ENCODE measurements at regions not wholly inside any gene's neighbourhood (a gene's known extent, or its start where the extent isn't known, plus 50 kb on each side); places are given as distances from the start of the nearest gene placed in this dataset.

DNA sequence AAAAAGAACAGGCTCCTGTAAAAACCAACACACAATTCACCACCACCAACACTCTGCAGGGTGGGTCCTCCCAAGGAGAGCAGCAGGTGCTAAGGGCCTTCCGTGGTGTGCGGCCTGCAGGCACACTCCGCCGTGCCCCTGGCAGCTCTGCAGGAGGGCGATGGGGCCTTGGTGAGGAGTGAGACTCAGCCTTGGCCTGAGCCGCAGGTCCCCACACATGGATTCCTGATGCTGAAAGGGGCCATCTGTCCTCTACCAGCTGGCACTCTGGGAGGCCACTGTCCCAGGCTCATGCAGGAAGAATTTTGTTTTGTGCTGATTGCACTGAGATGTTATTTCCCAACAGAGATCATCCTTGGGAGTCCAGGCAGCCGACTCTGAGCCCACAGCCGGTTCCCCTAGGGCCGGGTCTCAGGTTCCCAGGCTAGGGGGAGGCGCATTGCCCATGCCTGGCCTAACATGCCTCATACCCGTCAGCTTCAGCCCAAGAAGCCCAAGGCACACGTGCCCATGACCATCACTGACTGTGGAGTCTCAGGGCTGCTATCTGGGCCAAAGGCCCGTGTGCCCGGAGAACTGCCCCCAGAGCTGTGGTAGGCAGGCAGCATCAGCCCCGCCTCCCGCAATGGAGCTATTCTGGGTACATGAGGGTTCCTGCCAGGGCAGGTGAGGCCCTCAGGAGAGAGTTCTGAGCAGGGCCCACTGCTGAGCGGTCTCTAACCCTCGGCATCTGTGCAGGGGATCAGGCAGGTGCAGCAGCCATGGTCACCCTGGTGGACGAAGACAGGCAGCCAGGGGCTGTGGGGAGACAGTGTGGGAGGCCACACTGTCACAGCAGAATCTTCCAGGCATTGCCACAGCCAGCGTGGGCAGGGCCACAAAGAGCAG lies 97.9 kb upstream of the ZNF469 start:
- DNase-seq (ENCODE audit: low read depth, low spot score), result no peak

DNA sequence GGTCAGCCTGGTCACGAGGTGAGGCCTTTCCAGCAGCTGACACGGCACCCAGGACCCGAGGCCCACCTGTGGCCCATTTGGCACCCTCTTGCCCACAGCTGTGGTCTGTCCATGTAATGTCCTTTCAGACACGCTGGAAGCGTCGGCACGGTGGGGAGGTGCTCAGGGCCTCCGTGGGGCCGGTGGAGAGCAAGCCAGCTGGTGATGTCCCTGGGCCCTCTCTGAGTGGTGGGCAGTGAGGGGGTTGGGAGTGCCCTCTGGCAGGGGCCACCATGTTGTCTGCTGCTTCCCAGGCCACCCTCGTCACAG lies 97.3 kb upstream of the ZNF469 start:
- DNase-seq (ENCODE audit: low read depth, low spot score), result no peak

DNA sequence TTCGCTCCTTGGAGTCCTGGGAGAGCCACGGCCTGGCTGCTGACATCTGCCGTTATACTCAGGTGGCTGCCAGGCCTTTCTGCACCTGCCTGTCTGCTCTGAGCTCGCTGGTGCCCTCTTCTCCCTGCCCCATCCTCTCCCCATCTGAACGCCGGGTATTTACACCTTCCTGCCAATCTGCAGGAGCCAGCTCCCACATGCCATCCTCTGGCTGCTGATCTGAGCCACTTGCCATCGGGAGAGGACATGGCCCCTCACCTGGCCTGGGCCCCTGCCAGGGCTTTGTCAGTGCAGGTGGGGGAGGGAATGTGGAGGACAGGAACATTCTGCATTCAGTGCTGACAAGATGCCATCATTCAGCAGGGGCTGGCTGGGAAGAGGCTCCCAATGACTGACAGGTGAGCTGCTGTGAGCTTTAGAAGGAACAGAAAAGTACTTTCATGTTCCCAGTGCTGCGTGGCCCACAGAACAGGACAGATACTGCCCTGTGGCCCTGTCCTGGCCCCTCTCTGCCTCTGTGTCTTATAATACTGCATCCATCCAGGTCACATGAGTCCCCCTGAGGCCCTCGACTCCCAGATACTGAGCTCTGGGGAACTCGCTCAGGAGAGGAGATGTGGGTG lies 96.3 kb upstream of the ZNF469 start:
- DNase-seq (ENCODE audit: low read depth, low spot score), result no peak

DNA sequence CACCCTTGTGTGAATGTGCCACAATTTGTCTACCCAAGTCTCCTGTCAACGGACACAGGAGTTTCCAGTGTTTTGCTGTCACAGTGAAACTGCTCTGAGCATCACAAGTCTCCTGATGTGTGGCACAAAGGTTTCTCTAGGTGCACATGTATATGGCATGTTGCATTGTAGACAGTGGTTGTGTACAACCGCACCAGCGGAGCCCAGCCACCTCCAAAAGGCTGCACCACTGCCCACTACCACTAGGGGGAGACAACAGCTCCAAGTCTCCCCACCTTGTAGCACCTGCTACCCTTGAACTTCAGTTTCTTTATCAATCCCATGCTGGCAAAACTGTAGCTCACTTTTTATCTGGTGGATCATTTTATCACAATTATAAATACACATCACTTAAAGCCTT lies 95.5 kb upstream of the ZNF469 start:
- no peak for DNase-seq (ENCODE audit: low read depth, low spot score)

DNA sequence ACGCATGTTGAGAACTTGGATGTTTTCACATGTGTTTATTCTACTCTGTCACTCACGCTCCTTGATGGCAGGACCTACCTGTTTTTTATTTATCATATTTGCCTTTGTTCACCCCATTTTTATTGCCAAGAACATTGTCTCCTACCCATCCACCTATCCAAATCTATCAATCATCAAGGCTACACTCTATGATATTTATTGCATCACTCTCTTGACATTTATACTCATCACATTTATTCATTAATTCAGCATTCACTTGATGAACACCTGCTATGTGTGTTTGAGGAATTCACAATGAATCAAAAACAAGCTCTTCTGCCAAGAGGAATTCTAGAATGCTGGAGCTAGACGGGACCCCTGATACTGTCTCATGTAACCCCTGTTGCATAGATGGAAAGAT lies 94.5 kb upstream of the ZNF469 start:
- no peak for DNase-seq (ENCODE audit: low read depth, low spot score)

DNA sequence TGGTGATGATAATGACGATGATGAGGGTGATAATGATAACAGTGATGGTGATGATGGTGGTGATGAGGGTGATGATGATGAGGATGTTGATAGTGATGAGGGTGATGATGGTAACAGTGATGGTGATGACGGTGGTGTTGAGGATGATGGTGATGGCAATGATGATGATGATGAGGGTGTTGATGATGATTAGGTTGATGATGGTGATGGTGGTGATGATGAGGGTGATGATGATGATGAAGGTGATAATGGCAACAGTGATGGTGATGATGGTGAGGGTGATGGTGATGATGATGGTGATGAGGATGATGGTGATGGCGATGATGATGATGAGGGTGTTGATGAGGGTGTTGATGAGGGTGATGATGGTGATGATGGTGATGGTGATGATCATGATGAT lies 93.8 kb upstream of the ZNF469 start:
- DNase-seq (ENCODE audit: low read depth, low spot score), result no peak

DNA sequence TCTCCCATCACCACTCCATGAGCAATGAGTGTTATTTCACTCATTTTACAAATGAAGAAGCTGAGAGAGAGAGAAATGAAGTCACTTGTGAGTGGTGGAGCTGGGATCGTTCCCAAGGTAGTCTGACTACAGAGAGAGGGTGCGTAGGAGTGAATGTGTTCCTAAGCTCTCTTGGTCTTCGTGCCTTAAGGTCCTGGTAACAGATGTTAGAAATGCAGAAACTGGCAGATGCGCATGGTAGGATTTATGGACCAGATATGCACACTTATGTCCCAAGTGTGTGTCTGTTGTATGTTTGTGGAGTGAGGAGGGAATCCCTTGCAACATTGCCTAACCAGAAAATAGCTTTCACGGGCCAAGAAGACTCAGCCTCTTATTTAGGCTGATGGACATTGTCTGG lies 93.2 kb upstream of the ZNF469 start:
- DNase-seq (ENCODE audit: low read depth, low spot score), result no peak

DNA sequence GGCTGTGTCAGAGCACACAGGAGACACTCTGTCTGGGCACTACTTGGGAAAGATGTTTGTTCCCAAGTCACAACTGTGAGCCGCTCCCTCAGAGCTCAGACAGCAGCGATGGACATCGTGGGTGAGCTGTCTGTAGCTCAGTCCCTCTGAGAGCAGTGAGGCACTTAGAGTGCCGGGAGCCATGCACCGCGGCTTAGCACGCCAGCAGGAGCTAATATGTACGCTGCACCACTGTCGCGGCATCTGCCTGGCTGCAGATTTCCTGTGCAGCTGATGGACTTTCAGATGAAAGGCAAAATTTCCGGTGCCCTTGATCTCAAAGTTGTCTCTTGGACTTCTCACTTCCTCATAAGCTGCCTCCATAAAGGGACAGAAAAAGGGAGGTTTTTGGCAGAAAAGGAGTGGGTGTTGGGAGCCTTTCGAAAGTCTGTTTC lies 92.8 kb upstream of the ZNF469 start:
- DNase-seq (ENCODE audit: low read depth, low spot score), result no peak

DNA sequence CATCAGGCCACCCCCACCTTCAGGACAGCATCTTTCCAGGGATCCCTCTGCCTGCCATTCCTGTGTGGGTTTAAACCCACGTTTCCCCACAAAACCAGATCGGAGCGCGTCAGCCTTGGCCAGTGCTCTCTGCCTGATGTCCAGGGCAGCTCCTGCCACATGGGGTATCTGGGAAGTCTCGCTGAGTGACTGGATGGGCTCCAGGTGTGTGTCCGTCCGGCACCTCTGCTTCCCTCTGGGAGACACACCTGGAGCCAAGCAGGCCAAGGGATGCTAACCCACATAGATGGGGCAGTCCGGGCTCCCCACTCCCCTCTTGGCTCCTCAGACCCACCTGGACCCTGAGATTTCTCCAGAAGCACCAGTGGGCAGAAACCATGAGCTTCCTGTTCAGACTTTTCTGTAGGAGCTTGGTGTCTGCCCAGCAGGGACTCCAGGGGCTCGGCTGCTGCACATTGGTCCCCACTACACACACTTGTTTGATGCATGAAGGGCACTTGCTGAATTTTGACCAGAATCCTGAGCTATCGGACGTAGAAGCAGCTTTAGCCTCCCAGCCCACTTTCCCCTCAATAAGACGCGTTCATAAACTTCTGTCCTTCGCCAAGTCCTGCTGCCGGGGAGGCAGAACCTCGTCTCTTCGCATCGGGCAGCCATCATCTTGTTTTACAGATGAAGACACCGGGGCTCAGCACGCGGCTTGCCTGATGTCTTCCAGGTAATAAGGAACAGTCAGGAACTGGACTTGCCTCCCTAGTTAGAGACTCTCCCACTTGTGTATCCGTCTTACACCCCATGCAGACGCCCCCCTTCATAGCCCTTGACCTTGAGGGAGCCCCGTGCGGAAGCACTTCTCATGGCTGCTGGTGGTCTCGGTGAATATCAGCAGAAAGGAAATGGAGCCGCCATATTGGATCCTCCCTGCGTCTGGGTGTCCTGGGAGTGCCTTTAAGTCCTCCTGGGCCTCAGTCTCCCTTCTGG lies 91.6 kb upstream of the ZNF469 start:
- DNase-seq (ENCODE audit: low read depth, low spot score), result no peak

DNA sequence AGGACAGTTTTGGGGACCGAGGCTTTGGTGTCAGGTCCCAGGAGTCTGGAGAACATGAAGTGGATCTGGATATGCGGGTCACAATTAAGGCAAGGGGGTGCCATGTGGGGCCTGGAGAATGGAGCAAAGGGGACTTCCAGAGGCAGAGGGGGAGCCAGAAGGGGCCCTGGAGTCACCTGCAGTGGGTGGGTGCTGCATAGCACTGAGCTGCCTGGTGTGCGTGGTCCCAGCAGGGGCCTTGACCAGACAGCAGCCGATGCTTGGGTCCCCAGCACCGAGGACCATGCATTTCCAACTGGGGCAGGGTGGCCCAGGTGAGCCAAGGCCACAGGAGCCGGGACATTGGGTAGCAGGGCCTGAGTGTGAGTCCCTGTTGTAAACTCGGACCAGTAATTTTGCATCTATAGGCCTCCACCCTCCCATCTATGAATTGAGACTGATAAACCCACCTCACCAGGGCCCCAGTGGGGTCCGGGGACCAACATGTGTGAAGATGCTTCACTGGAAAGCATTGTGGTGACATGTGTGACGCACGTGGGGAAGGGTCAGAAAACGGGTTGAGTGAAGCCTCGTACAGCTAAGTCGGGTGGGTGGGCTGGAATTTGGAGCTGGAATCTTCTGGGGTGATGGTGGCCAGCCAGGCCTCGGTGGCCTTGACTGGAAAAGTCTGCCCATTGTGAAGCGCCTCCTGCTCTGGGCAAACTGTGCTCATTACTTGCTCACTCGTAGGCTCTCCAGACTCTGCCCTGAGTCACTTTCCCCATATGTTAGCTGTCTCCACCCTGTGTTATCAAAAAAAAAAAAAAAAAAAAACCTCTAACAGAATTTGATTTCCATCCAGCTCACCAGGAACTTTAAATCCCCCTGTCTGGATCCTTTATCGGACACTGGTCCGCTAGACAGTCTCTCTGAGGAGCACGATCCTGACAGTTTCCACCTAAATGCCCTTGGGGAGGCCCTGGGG lies 90.5 kb upstream of the ZNF469 start:
- DNase-seq (ENCODE audit: low read depth, low spot score), result no peak

DNA sequence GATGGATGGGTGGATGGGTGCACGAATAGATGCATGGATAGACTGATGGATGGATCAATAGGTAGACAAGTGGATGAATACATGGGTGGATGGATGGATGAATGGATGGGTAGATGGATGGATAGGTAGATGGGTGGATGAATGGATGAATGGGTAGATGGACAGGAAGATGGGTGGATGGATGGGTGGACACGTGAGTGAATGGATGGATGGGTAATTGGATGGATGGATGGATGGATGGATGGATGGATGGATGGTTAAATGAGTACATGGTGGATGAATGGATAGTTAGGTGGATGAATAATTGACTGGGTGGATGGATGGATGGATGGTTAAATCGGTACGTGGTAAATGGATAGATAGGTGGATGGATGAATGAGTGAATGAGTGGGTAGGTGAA lies 89.7 kb upstream of the ZNF469 start:
- DNase-seq (ENCODE audit: low read depth, low spot score), result no peak

DNA sequence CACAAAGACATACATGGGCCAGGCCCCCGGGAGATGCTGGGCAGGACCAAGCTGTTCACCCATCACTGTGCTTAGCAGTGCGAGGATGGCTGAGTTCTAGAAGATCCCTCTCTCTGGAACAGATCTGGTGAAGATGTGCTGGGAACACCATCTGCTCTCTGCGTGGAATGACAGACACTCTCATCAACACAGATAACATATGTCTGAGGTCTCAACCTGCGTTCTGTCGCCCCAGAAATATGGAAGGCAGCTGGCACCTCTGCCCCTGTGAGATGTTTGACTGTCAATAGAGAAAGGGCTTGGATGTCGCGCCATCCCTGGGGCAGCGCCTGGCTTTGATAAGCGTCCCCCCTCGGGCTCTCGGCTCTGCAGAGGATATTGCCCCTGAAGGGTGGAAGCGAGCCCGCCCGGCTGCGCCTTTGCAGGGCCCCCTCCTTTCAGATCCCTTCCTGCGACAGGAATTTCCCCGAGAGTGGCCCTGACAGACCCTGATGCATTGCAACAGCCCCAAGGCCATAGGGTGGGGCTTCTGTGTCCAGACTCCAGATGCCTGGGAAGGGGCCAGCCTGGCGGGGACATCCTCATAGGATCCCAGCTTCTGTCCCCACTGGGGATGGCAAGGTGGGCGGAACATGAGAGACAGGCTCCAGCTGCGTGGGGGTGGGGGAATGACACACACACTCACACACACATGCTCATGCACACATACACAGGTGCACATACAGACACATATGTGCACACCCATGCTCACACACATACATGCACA lies 86.9 kb upstream of the ZNF469 start:
- DNase-seq (ENCODE audit: low read depth, low spot score), result no peak

DNA sequence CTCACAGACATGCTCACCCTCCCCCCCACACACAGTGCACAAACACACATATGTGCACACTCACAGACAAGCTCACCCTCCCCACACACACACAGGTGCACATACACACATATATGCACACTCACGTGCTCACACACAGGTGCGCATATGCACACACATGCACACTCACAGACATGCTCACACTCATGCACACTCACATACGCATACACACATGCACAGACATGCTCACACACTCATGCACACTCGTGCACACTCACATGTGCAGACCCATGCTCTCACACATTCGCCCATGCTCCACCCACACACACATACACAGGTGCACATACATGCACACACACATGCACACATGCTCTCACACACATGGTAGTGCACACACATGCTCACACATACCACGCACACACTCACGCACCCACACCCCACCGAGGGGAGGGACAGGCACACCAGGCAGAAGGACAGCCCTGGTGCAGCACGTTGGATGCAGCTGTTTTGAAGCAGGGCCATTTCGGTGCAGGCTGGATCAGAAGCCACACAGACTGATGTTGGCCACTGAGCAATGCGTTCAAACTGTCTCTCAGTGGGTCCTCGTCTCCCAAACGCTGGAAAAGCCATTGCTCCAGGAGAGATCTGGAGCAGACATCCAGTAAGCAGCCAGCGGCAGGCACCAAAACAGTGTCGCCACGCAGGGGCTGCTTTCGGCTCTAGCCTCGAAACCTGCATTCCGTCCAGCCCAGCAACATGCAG lies 86.2 kb upstream of the ZNF469 start:
- DNase-seq (ENCODE audit: low read depth, low spot score), result no peak

DNA sequence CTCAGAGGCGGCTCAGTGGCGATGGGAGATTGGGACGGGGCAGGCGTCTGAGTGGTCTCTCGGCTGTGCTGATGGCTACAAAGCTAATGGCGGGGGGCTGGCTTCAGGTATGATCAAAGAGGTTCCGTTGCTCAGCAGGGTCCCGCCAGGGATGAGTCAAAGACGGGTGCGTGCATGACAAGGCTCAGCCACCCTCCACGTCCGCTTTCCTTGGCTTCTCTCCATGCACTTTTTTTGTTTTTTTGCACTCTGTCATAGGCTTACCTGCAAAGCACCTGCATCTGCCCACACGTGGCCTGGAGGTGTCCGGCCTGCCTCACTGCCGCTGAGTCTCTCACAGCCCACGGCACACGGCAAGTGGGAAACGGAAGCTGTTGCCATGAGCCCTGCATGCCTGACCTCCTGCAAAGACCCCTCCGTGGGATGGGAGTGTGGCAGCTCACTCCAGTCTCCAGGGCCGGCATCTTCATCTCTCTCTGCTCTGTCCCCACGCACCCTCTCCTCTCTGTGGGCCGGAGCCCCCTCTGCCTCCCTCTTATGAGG lies 85.5 kb upstream of the ZNF469 start:
- DNase-seq (ENCODE audit: low read depth, low spot score), result no peak

DNA sequence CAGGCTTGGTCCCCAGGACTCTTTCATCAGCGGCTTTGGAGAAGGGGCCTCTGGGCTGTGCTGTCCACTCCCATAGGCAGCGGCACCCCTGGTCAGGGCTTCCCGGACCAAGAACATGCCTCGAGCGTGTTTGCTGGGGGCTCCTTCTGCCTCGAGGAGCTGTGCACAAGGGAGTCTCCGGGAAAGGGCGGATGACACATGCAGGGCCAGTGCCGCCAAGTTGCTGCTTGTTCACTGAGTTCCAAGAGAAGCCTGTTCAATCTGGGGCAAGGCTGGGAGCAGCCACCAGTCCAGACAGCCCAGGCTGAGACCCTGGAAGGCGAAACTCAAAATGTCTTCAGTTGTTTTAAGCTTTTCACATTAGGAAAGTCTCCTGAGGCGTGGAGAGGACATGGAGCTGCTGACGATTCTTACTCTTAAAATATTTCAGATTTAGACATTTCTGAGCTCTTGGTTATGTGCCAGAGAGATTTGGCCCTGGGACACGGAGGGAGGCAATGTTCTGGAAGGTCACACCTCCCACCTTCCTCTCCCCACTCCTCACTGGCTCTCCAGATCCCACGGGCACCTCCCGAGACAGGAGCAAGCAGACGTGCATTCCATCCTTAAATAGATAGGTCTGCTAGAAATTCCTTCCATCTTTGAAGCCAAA lies 84.5 kb upstream of the ZNF469 start:
- DNase-seq (ENCODE audit: low read depth, low spot score), result no peak

DNA sequence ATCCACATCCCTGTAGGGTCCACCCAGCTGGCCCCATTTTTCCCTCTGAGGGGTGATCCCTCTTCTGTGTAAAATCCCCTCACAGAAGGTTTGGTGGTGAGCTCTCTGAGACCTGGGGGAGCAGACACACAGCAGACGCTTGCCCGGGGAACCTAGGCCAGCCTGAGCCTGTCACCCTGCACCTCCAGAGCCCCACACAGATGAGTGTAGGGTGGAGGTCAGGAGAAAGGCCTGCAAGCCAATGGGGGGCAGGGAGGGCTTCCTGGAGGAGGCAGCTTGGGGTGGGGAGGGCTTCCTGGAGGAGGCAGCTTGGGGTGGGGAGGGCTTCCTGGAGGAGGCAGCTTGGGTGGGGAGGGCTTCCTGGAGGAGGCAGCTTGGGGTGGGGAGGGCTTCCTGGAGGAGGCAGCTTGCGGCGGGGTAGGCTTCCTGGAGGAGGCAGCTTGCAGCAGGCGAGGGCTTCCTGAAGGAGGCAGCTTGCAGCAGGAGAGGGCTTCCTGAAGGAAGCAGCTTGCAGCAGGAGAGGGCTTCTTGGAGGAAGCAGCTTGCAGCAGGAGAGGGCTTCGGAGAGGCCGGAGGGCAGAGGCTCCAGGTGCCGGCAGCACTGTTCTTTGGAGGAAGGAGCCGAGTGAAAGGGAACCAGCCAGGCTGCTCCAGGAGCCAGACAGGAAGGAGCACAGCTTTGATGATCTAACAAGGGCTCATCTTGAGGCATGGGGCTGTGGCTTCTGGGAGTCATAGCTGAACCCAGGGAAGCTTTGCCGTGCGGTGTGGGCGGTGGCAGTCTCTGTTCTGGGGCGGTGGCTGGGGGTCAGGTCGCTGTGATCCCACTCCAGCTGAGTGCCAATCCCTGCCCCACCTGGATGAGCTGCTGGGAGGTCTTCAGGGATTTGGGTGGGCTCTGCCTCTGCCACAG lies 83.7 kb upstream of the ZNF469 start:
- DNase-seq (ENCODE audit: low read depth, low spot score), result no peak

DNA sequence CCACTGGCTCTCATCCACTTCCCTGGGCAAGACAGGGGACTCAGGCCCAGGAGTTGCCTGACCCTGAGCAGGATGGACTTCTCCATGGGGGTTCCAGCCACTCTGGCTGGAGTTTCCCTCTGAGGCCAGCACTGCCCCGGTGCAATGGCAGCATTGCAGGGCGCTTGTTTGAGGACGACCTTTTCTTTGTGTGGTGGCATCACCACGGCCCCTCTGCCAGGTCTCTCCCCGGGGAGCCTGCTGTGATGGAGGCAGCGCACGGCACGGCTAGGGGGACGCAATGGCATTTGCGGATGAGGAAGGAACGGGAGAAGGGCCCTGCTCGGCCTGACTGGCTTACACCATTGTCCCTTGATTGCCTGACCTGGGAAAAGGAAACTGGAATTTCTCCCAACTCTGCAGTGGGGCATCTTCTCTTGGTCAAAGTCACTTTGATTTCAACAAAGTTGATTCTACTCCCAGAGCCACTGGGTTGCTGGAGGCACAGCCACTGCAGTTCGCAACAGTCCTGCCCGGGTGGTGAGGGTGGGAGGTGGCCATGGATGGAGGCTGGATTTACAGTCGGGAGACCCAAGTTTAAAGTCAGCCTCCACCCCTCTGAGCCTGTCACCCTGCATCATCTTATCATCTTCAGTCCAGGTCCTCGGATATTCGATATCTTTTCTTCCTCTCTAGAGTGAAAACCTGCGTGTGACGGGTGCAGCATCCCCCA lies 82.9 kb upstream of the ZNF469 start:
- no peak for DNase-seq (ENCODE audit: low read depth, low spot score)
